Adrenal gland (tissue), 5 donors: ENCODE measurements at regions not wholly inside any gene's neighbourhood (a gene's known extent, or its start where the extent isn't known, plus 50 kb on each side); places are given as distances from the start of the nearest gene placed in this dataset.

ENCODE experiments used
- CTCF ChIP-seq, 6 experiments: fragments of 450-650 bp in 4 of 6; fragments of 200-600 bp in 2 of 6; sonication (generic) in 1 of 6; IDR thresholded peaks; 1 replicate in 5 of 6; 2 replicates in 1 of 6; pipeline versions ENCODE4 v1.5.1 to v1.8.0; 2016 to 2021; ENCODE audit warnings: antibody characterized with exemption in 6 of 6, mild to moderate bottlenecking in 2 of 6, moderate library complexity in 1 of 6
- POLR2A ChIP-seq, 2 donors: fragments of 450-650 bp; IDR thresholded peaks; one replicate each; pipeline ENCODE4 v1.6.1; 2017; ENCODE audit warnings: antibody characterized with exemption in 2 of 2, mild to moderate bottlenecking in 2 of 2, moderate library complexity in 1 of 2
- donor health status: DM: no; HTN: no; CAD: no.

GRCh38 chr4:54574500-54574899 is 83.3 kb upstream of the KIT start:
- TF ChIP-seq POLR2A (IDR thresholded peaks at IDR 0.05) (no peak), CTCF (IDR thresholded peaks at IDR 0.05) (no peak)
